ENCODE measurements at regions not wholly inside any gene's neighbourhood (a gene's known extent, or its start where the extent isn't known, plus 50 kb on each side); places are given as distances from the start of the nearest gene placed in this dataset.

GRCh38 chr3:168338161-168338560 is 242.4 kb upstream of the GOLIM4 start:
- H3K4me1 ChIP-seq = peaks cover 0 to 12% of the 10 kb centered on the region in 2 donors
- no peaks in the 10 kb centered on the region for H3K9me3 ChIP-seq
- intact Hi-C loops (cut with DNase I) = no loop called here

GRCh38 chr3:168336276-168336675 is 240.6 kb upstream of the GOLIM4 start:
- Histone ChIP-seq H3K27me3 (no peaks in the 10 kb centered on the region), H3K4me1 (peaks cover 0 to 5% of the 10 kb centered on the region in 2 donors), H3K4me3 (no peak overlapping the region), H3K9me3 (no peaks in the 10 kb centered on the region), H3K36me3 (no peaks in the 10 kb centered on the region), H3K27ac (no peak overlapping the region)
- no peak for TF ChIP-seq CTCF (IDR thresholded peaks at IDR 0.05)
- no peak for DNase-seq
- intact Hi-C loops (cut with DNase I) = no loop called here
- ATAC-seq = no peak

More at GRCh38 chr3:168338161-168338560, 242.4 kb upstream of the GOLIM4 start:
- DNase-seq (no peak), ATAC-seq (no peak)
- no peak for TF ChIP-seq CTCF (IDR thresholded peaks at IDR 0.05)
- Histone ChIP-seq H3K27me3 (no peaks in the 10 kb centered on the region), H3K36me3 (no peaks in the 10 kb centered on the region), H3K4me3 (no peak overlapping the region), H3K27ac (no peak overlapping the region)

- Histone ChIP-seq H3K9me3 (no peaks in the 10 kb centered on the region), H3K27ac (no peak overlapping the region), H3K36me3 (no peaks in the 10 kb centered on the region), H3K27me3 (no peaks in the 10 kb centered on the region), H3K4me3 (no peak overlapping the region), H3K4me1 (no peaks in the 10 kb centered on the region)
- DNase-seq (peak in 2 of 4 donors; percentile 64 to 65), ATAC-seq (no peak)
- intact Hi-C loops (cut with DNase I) = no loop called here
- no peak for TF ChIP-seq CTCF (IDR thresholded peaks at IDR 0.05)
These were observed 237.7 kb upstream of the GOLIM4 start for GRCh38 chr3:168333410-168333935.

- H3K27me3 ChIP-seq = no peaks in the 10 kb centered on the region
- DNase-seq (no peak), ATAC-seq (no peak)
- no peak for TF ChIP-seq CTCF (IDR thresholded peaks at IDR 0.05)
- no peaks in the 10 kb centered on the region for H3K36me3 ChIP-seq
- no peak overlapping the region for H3K27ac ChIP-seq
- no peaks in the 10 kb centered on the region for H3K9me3 ChIP-seq
- intact Hi-C loops (cut with DNase I) = no loop called here
- H3K4me1 ChIP-seq = no peaks in the 10 kb centered on the region
- H3K4me3 ChIP-seq = no peak overlapping the region
These were observed 236.0 kb upstream of the GOLIM4 start for GRCh38 chr3:168331756-168332155.

GRCh38 chr3:168330983-168331382 is 235.3 kb upstream of the GOLIM4 start:
- H3K36me3 ChIP-seq = no peaks in the 10 kb centered on the region
- DNase-seq (no peak), ATAC-seq (no peak)
- intact Hi-C loops (cut with DNase I) = no loop called here
- no peak overlapping the region for H3K4me3 ChIP-seq
- TF ChIP-seq CTCF (IDR thresholded peaks at IDR 0.05) = no peak
- no peaks in the 10 kb centered on the region for H3K27me3 ChIP-seq
- no peaks in the 10 kb centered on the region for H3K4me1 ChIP-seq
- H3K27ac ChIP-seq = no peak overlapping the region
- no peaks in the 10 kb centered on the region for H3K9me3 ChIP-seq

Data from left lung (tissue), 4 donors.